ENCODE measurements at regions not wholly inside any gene's neighbourhood (a gene's known extent, or its start where the extent isn't known, plus 50 kb on each side); places are given as distances from the start of the nearest gene placed in this dataset.
"Not testable (repeated sequence)": the region's sequence is repeated elsewhere in the genome, so short reads cannot be mapped to it uniquely, and the experiment has no call there.

GRCh38 chr2:31757351-31757750 is 176.6 kb upstream of the SRD5A2 start:
- not testable (repeated sequence) for TF ChIP-seq CTCF (conservative IDR thresholded peaks at IDR 0.05); ZFX (IDR thresholded peaks at IDR 0.05)

Measured in C4-2B (cell line).